Suprapubic skin (tissue), 4 donors: ENCODE measurements at regions not wholly inside any gene's neighbourhood (a gene's known extent, or its start where the extent isn't known, plus 50 kb on each side); places are given as distances from the start of the nearest gene placed in this dataset.

Experiments used
- DNase-seq, 2 donors: peaks; one replicate each; pipeline ENCODE4 v3.0.0-alpha.2; 2019; ENCODE audit warnings: low spot score in 2 of 2
- H3K27ac ChIP-seq: fragments of 200-600 bp; sonication (generic); one replicate; pipeline ENCODE4 v1.5.1; 2019
- H3K27me3 ChIP-seq: fragments of 200-600 bp; sonication (generic); one replicate; pipeline ENCODE4 v1.5.1; 2019
- H3K36me3 ChIP-seq: fragments of 200-600 bp; sonication (generic); one replicate; pipeline ENCODE4 v1.5.1; 2019
- H3K4me1 ChIP-seq: fragments of 200-600 bp; sonication (generic); one replicate; pipeline ENCODE4 v1.5.1; 2019
- H3K4me3 ChIP-seq: fragments of 200-600 bp; sonication (generic); one replicate; pipeline ENCODE4 v1.5.1; 2019; ENCODE audit warnings: mild to moderate bottlenecking
- H3K9me3 ChIP-seq: fragments of 200-600 bp; sonication (generic); one replicate; pipeline ENCODE4 v1.5.1; 2019
- CTCF ChIP-seq, 2 donors: fragments of 200-600 bp in 1 of 2; fragments of 450-650 bp in 1 of 2; sonication (generic) in 1 of 2; IDR thresholded peaks; one replicate each; pipeline ENCODE4 v1.5.1; 2016 to 2019; ENCODE audit warnings: antibody characterized with exemption in 2 of 2, mild to moderate bottlenecking in 1 of 2, moderate library complexity in 1 of 2
- EP300 ChIP-seq: sonication (generic); formaldehyde crosslinking; IDR thresholded peaks from one replicate; pipeline ENCODE4 v1.6.1; 2017; ENCODE audit warnings: antibody characterized with exemption
- POLR2A ChIP-seq, 2 donors: fragments of 450-650 bp; IDR thresholded peaks; one replicate each; pipeline ENCODE4 v1.6.1; 2017; ENCODE audit warnings: antibody characterized with exemption in 2 of 2, mild to moderate bottlenecking in 2 of 2, moderate library complexity in 2 of 2
- POLR2AphosphoS5 ChIP-seq, 3 donors: sonication (generic); formaldehyde crosslinking; IDR thresholded peaks; one replicate each; pipeline ENCODE4 v1.6.1; 2017; ENCODE audit warnings: antibody characterized with exemption in 3 of 3
- WGBS: methylation state at CpG from one replicate; pipeline ENCODE4 v1.1.5; 2018; 5-methylcytosine and 5-hydroxymethylcytosine counted together

- 49% methylated on average over 3 of the region's 3 CpGs for WGBS
- DNase-seq: no peak
- TF ChIP-seq CTCF (IDR thresholded peaks at IDR 0.05) (no peak), POLR2A (IDR thresholded peaks at IDR 0.05) (no peak), EP300 (no peak), POLR2AphosphoS5 (IDR thresholded peaks at IDR 0.05) (no peak)
These were observed 458.4 kb downstream of the TMX3 start for GRCh38 chr18:68256418-68257067.

GRCh38 chr18:68244786-68245185 is 470.1 kb downstream of the TMX3 start:
- TF ChIP-seq EP300 (no peak), POLR2AphosphoS5 (IDR thresholded peaks at IDR 0.05) (no peak), CTCF (IDR thresholded peaks at IDR 0.05) (no peak), POLR2A (IDR thresholded peaks at IDR 0.05) (no peak)
- no peak for DNase-seq
- 69% methylated on average over 2 of the region's 2 CpGs for WGBS
- Histone ChIP-seq H3K36me3 (no peaks in the 10 kb centered on the region), H3K4me3 (no peak overlapping the region), H3K4me1 (no peaks in the 10 kb centered on the region), H3K27me3 (no peaks in the 10 kb centered on the region), H3K9me3 (no peaks in the 10 kb centered on the region), H3K27ac (no peak overlapping the region)

More at GRCh38 chr18:68256418-68257067, 458.4 kb downstream of the TMX3 start:
- Histone ChIP-seq H3K9me3 (no peaks in the 10 kb centered on the region), H3K4me3 (no peak overlapping the region), H3K36me3 (no peaks in the 10 kb centered on the region), H3K4me1 (no peaks in the 10 kb centered on the region), H3K27ac (no peak overlapping the region), H3K27me3 (no peaks in the 10 kb centered on the region)

- Histone ChIP-seq H3K9me3 (no peaks in the 10 kb centered on the region), H3K4me1 (no peaks in the 10 kb centered on the region), H3K4me3 (no peak overlapping the region), H3K27ac (no peak overlapping the region), H3K27me3 (no peaks in the 10 kb centered on the region), H3K36me3 (no peaks in the 10 kb centered on the region)
- TF ChIP-seq POLR2A (IDR thresholded peaks at IDR 0.05) (no peak), EP300 (no peak), CTCF (IDR thresholded peaks at IDR 0.05) (no peak)
- DNase-seq: no peak
These were observed 473.0 kb downstream of the TMX3 start for GRCh38 chr18:68241881-68242280.

GRCh38 chr18:68234676-68235075 is 480.2 kb downstream of the TMX3 start:
- no peak for TF ChIP-seq POLR2AphosphoS5 (IDR thresholded peaks at IDR 0.05)
- no peaks in the 10 kb centered on the region for H3K9me3 ChIP-seq
- no peak overlapping the region for H3K27ac ChIP-seq
- no peak for DNase-seq
- H3K27me3 ChIP-seq: no peaks in the 10 kb centered on the region
- H3K4me1 ChIP-seq: no peaks in the 10 kb centered on the region
- H3K36me3 ChIP-seq: no peaks in the 10 kb centered on the region
- 45% methylated on average over 2 of the region's 2 CpGs for WGBS
- no peak overlapping the region for H3K4me3 ChIP-seq

GRCh38 chr18:68234131-68234530 is 480.8 kb downstream of the TMX3 start:
- no peak for DNase-seq
- Histone ChIP-seq H3K27me3 (no peaks in the 10 kb centered on the region), H3K36me3 (no peaks in the 10 kb centered on the region), H3K27ac (no peak overlapping the region), H3K4me3 (no peak overlapping the region), H3K4me1 (no peaks in the 10 kb centered on the region), H3K9me3 (no peaks in the 10 kb centered on the region)
- TF ChIP-seq POLR2A (IDR thresholded peaks at IDR 0.05): no peak
- no peak for TF ChIP-seq CTCF (IDR thresholded peaks at IDR 0.05)
- no peak for TF ChIP-seq POLR2AphosphoS5 (IDR thresholded peaks at IDR 0.05)
- TF ChIP-seq EP300: no peak
- 53% methylated on average over 1 of the region's 1 CpG for WGBS

GRCh38 chr18:68233018-68233417 is 481.9 kb downstream of the TMX3 start:
- Histone ChIP-seq H3K4me1 (no peaks in the 10 kb centered on the region), H3K4me3 (no peak overlapping the region), H3K27me3 (no peaks in the 10 kb centered on the region), H3K27ac (no peak overlapping the region), H3K36me3 (no peaks in the 10 kb centered on the region), H3K9me3 (no peaks in the 10 kb centered on the region)
- 100% methylated on average over 1 of the region's 1 CpG for WGBS
- DNase-seq: no peak
- TF ChIP-seq POLR2A (IDR thresholded peaks at IDR 0.05): no peak
- no peak for TF ChIP-seq CTCF (IDR thresholded peaks at IDR 0.05)
- TF ChIP-seq POLR2AphosphoS5 (IDR thresholded peaks at IDR 0.05): no peak
- no peak for TF ChIP-seq EP300
